Pons (tissue), 1 donor: ENCODE measurements at regions not wholly inside any gene's neighbourhood (a gene's known extent, or its start where the extent isn't known, plus 50 kb on each side); places are given as distances from the start of the nearest gene placed in this dataset.
"Not testable (repeated sequence)": the region's sequence is repeated elsewhere in the genome, so short reads cannot be mapped to it uniquely, and the experiment has no call there.

ENCODE experiments used
- DNase-seq: peaks from one replicate; pipeline ENCODE4 v3.0.0-alpha.2; 2016; ENCODE audit warnings: low spot score

DNA sequence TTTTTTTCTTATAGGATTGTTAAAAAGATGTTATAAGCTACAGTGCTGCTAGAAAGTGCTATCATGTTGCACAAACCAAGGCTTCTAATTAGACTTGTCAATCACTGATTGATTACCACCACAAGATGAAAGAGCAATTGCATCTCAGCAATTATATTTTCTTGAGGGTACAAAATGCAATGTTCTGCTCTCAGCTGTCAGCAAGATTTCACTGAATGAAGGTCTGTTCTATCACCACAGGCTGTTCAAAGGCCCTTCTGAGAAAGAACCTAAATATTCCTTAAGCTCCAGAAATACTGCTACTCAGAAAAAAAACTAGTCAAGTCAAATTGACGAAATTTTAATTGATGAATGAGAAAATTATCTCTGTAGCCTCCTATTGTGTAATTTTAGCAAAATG lies 301.9 kb upstream of the KYNU start:
- no peak for DNase-seq

- no peak for DNase-seq
Measured at GRCh38 chr2:142574388-142574787, 303.1 kb upstream of the KYNU start.

DNA sequence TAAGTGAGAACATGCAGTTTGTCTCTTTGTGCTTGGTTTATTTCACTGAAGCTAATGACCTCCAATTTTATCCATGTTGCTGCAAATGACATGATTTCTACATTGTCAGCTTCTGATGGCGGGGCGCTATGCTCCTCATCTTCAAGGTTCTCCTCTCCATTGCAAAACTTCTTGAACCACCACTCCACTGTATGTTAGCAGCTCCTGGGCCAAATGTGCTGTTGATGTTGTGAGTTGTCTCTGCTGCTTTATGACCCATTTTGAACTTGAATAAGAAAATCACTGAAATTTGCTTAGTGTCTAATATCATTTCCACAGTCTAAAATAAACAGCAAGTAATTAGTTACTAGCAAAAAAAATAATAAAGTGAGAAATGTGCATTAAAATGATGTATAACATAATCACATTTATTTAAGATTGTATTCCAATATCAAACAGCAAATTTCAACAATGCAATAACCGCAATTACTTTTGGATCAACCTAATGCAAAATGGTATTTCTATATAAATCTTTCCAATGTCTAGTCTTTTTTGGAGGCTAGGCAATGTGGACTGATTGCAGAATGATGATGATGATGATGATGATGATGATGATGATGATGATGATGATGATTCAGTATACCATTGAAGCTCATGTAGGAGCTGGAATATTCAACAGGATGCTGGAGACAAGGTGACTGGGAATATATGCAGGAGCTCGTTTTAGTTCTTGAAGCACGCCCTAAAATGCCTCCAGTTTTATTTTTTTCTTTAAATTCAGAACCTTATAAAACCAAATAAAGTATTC lies 304.9 kb upstream of the KYNU start:
- DNase-seq = no peak

GRCh38 chr2:142571934-142572333 lies 305.5 kb upstream of the KYNU start:
- no peak for DNase-seq

DNA sequence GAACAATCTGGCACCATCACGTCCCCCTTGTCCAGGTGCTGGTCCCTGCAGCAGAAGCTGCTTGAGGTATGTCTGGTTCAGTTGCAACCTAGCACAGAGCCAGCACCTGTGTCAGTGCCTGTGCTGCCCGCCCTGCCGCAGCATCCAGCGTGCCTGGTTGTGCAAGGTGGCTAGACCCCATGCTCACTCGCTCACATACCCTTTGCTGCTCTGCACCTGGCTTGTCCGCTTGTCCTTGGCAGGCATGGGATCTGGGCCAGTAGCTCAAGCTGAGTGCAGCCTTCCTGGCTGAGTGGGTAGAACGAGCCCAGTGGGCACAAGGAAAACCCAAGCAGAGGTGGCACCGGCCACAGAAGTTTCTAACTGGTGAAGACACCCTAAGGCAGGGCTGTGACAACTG lies 314.6 kb upstream of the KYNU start:
- no peak for DNase-seq

DNA sequence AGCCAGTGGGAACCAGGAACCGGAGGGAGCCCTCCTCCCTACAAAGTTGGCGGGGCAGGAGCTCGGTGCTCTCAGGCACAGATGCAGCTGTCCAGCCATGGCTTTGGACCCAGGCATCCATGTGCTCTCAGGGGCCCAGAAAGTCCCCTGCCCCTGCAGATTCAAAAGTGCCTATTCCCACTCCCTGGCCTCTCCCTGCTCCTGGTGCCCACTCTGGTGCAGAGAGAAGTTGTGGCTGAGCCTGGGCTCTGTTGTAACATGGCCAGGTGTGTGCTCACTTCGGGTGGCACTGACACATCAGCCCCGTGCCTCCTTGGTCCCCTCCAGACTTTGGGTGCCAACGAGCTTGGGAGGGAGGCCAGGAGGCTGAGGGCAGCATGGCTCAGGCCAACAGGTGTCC lies 315.8 kb upstream of the KYNU start:
- DNase-seq = no peak

- no peak for DNase-seq
Measured at GRCh38 chr2:142557391-142557790, 320.1 kb upstream of the KYNU start.

GRCh38 chr2:142545999-142546398 lies 331.5 kb upstream of the KYNU start:
- DNase-seq = not testable (repeated sequence)

DNA sequence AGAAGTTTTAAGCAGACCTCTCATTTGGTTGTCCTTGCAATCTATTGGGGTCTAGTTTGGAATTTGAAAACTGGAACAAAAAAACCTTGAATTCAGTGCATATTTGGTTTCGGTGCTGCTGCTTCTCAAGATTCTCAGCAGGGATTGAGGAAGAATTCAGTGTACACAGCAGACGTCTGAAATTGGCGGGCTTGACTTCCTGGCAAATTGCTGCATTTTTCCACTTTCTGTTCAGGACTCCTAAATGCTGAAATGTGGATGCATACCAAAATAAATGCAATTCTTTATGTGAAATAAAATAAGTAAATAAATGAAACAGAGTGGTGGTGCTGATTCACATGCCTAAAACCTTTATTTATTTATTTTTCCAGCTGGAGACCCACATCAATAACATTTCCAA lies 332.4 kb upstream of the KYNU start:
- no peak for DNase-seq

- DNase-seq = no peak
Measured at GRCh38 chr2:142544173-142544572, 333.3 kb upstream of the KYNU start.

DNA sequence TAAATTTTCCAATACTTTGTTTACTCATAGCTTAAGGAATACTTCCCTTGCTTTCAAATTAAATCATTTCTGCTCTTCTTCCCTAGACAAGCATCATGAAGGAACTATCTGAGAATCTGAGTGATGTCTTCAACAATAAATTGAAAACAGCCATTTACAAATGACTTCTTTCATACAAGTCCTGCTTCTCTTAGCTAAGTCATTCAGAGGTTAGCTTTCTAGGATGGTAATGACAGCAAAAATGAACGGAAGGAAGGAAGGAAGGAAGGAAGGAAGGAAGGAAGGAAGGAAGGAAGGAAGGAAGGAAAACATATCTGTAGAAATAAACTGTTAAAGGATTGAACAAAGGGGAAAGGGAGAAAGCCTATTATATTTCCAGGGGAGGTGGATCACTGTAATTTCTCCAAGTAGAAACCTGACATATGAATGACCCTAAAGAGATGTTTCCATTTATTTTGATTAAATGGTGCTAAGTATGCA lies 335.0 kb upstream of the KYNU start:
- no peak for DNase-seq

DNA sequence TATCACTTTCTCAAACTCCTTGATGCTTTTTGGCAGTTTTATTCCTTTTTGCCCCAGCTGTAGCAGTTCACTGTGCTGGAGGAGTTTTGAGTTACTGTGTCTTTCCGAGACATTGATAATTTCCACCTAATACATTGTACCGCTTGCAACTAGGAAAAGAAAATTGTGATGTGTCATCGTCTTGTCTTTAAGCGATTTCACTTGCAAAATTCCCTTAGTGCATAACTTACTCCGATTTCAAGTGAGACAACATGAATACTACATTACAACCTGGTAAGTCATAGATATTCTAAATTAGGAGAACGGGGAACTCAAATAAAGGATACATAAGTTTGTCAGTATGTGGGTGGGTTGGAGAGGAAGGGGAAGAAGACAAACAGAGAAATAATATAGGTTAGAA lies 340.5 kb upstream of the KYNU start:
- DNase-seq = no peak

GRCh38 chr2:142536492-142536891 lies 341.0 kb upstream of the KYNU start:
- no peak for DNase-seq

DNA sequence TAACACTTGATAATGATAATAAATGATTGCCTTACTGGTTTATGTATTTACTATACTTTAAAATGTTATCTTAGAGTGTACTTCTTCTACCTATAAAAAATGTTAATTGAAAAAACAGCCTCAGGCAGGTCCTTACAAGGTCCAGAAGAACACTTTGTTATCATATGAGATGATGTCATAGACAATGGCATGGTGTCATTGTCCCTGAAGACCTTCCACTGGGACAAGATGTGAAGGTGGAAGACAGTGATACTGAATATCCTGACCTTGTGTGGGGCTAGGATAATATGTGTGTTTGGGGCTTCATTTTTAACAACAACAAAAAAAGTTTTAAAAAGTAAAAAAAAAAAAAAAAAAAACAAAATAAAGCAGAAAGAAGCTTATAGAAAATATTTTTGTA lies 342.2 kb upstream of the KYNU start:
- no peak for DNase-seq

DNA sequence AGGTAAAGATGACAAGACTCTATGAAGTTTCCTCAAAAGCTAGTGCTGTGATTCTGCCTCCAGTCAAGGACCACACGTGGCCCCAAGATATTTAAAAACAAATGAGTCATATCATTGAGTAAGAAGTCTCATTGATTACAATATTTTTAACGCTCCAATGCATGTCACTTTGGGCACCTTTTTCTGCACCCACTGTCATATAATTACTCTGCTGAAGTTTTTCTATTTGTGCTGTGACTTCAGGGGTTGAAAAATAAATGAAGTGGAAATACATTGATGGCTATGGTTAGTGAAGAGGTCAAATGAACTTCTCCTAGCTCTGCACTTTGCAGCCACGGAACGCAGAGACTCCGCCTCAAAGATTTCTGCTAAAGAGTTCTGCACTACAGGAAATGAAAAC lies 344.3 kb upstream of the KYNU start:
- DNase-seq = no peak

- DNase-seq = no peak
Measured at GRCh38 chr2:142531377-142531776, 346.1 kb upstream of the KYNU start.

DNA sequence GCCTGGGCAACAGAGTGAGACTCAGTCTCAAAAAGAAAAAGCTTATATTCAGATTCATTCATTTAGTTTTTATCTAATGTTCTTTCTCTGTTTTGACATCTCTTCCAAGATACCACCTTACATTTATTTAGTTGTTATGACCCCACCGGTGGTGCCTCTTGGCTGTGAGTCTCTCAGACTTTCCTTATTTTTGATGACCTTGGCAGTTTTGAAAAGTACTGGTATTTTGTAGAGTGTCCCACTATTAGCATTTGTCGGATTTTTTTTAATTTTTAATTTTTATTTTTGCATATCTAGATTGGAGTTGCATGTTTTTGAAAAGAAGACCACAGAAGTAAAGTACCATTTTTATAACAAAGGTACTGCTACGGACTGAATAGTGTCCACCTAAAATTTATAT lies 351.7 kb upstream of the KYNU start:
- DNase-seq = no peak

DNA sequence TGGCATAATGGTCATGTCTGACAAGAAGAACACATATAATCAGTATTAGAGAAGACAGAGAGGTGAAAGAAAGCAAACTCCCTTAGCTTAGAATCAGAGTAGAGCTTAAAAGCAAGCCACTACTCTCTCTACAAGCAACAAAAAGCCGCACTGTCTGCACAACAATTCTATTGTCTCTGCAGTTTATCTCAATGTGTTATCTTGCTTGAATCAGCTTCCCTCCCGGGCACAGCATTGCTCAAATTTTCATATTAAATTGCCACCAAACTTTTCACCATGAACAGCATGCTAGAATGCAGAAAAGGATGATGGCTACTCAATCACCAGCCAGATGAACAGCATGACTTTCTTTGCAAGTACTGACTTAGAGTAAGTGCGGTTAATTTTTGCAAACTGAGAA lies 356.0 kb upstream of the KYNU start:
- no peak for DNase-seq

DNA sequence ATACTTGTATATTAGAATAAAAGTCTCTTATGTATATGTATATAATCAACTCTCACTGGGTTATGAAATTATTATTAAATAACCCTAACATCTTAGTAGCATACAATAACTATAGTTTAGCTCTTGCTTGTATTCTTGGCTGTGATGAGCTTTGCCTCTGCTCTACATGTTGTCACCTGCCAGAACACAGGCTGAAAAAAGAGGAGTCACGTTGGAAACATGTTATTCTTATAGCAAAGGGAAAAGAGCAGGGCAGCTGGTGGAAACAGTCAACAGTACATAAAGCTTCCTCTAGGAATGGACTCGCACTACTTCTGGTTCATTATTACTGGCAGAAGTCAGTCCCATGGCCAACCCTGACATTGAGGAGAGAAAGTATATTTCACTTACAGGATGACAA lies 362.0 kb upstream of the KYNU start:
- DNase-seq = no peak

DNA sequence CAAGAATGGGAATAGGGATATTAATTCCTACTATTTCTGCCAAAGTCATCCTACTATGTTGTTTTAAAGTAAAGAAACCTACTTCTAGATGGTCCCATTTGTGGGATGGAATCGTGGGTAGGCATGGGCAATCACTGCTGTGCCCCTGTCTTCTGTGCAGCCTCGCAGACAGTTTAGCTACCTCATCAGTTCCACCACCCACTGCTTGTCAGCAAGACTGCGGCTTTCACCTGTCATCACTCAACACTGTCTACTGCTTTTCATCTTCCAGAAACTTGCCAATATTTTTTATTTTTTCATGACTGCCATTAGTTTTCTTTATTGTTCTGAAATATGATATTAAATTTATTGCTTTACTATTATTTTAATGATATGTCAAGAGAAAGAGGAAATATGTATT lies 368.1 kb upstream of the KYNU start:
- no peak for DNase-seq

DNA sequence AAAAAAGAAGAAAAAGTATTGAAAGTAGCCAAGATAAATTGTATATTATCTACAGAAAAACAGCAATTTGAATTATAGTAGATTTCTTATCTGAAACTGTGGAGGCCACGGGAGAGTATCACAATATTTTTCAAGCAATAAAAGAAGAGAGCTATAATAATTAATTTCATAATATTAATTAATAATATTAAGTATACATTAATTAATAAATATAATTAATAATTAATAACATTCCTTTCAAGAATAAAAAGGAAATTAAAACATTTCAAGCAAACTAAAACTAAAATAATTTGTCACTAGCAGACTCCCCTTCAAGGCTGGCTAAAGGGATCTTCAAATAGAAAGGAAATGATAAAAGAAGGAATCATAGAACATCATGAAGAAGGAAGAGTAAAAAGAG lies 372.7 kb upstream of the KYNU start:
- DNase-seq = no peak

DNA sequence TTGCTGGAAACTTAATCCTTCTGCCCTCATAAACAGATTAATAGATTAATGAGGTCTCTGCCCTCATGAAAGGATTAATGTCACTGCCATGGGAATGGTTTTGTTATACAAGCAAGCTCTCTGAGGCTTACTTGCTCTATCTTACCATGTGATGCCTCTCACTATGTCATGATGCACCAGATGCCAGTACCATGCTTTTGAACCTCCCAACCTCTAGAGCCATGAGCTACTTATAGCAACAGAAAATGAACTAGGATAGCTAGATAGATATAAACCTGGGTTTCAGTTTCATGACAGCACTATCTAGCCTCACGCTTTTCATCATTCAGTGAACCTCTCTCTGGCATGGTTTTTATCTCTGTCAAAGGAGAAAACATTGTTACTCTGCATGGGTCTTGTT lies 371.6 kb upstream of the LRP1B start:
- DNase-seq = no peak

DNA sequence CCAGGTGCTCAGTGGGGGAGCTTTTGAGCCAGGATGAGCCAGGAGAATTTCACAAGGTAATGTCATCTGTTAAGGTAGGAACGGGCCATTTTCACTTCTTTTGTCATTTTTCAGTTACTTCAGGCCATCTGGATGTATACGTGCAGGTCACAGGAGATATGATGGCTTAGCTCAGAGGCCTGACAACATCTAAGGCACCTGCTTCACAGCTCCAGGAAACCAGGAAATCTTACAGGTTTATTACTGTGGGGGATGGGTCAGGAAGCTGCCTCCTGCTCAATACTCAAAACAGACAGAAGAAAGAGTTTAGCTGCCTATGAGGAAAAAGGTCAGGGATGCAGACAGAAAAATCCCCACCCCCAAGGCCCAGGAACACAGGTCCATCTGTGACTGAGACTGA lies 364.3 kb upstream of the LRP1B start:
- DNase-seq = no peak

GRCh38 chr2:142489631-142490030 lies 358.8 kb upstream of the LRP1B start:
- DNase-seq = not testable (repeated sequence)
